ENCODE measurements at regions not wholly inside any gene's neighbourhood (a gene's known extent, or its start where the extent isn't known, plus 50 kb on each side); places are given as distances from the start of the nearest gene placed in this dataset.

DNA sequence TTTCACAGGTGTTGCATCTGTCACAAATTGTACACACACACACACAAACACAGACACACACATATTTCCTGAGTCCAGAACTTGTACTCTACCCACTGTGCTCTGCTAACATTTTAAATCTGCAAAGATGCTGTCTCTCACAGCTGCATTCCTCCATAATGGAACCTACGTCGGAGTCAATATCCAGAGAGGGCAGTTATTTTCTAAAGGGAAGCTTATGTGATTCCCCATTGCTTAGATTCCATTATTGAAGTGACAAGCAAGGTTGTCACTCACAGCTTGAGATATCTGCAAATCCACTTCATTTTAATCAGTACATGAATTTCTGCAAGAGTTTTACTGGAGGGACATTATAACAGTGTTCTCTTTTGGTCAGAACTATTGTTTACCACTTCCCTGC lies 992.4 kb downstream of the NSUN3 start:
- no peak for TF ChIP-seq CTCF (conservative IDR thresholded peaks at IDR 0.05 in 1 of 2, IDR thresholded peaks at IDR 0.05 in 1 of 2; ENCODE audit: extremely low read depth in 1 of 2, insufficient read depth in 1 of 2, low read depth in 1 of 2, low read length in 2 of 2)
- no peak for TF ChIP-seq EZH2 (IDR thresholded peaks at IDR 0.05; ENCODE audit: borderline replicate concordance, low read length)

Data from mammary epithelial cell (primary cell).